ENCODE measurements at regions not wholly inside any gene's neighbourhood (a gene's known extent, or its start where the extent isn't known, plus 50 kb on each side); places are given as distances from the start of the nearest gene placed in this dataset.

DNA sequence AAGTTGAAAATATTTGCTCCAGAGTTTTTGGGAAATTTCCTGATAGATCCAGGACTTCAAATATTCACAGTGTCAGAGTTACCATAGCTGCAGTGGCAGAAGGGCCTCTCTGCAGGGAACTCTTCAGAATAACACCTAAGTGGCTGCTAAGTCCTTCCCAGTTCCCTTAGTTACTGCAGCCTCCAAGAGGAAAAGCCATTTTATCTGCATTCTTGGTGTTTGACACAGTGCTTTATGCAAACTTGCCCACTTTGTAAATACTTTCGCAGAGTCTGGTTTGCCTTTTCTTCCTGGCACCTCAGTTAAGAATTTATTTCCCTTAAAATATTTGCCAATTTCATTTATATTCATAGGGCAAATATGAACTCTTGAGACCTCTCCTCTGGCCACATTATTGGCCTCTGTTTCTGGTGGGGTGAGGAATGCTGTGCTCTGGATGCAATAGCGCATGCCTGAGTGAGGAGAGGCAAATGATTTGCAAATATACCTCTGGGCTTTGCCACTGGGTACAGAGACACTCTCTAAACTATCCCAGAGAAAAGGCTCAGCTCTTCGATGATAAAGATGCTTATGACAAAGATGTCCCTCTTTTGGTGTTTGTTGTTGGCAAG lies 566.3 kb upstream of the NR3C2 start:
- TF ChIP-seq ZNF160 (CRISPR knock-in tag; IDR thresholded peaks at IDR 0.05): no peak
- TF ChIP-seq POLR2AphosphoS2 (IDR thresholded peaks at IDR 0.05; ENCODE audit: low read depth, low read length): no peak
- TF ChIP-seq POLR2AphosphoS5 (IDR thresholded peaks at IDR 0.05; ENCODE audit: low read depth, low read length): no peak
- no peak for TF ChIP-seq KLF13 (CRISPR knock-in tag; IDR thresholded peaks at IDR 0.05)
- no peak for TF ChIP-seq DNMT1 (CRISPR knock-in tag; IDR thresholded peaks at IDR 0.05)
- TF ChIP-seq ZNF562 (CRISPR knock-in tag; IDR thresholded peaks at IDR 0.05; ENCODE audit: borderline replicate concordance): no peak
- TF ChIP-seq, protein P1, sequence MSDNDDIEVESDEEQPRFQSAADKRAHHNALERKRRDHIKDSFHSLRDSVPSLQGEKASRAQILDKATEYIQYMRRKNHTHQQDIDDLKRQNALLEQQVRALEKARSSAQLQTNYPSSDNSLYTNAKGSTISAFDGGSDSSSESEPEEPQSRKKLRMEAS (IDR thresholded peaks at IDR 0.05): no peak
- TF ChIP-seq STAT5B (CRISPR knock-in tag; IDR thresholded peaks at IDR 0.05): no peak
- no peak for TF ChIP-seq JUN (CRISPR knock-in tag; IDR thresholded peaks at IDR 0.05)
- no peak for TF ChIP-seq ZSCAN31 (CRISPR knock-in tag; IDR thresholded peaks at IDR 0.05; ENCODE audit: low read depth)
- TF ChIP-seq, protein P2, sequence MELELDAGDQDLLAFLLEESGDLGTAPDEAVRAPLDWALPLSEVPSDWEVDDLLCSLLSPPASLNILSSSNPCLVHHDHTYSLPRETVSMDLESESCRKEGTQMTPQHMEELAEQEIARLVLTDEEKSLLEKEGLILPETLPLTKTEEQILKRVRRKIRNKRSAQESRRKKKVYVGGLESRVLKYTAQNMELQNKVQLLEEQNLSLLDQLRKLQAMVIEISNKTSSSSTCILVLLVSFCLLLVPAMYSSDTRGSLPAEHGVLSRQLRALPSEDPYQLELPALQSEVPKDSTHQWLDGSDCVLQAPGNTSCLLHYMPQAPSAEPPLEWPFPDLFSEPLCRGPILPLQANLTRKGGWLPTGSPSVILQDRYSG (CRISPR knock-in tag; IDR thresholded peaks at IDR 0.05): no peak
- TF ChIP-seq MTA3 (CRISPR knock-in tag; IDR thresholded peaks at IDR 0.05): no peak
- TF ChIP-seq NFKBIZ (CRISPR knock-in tag; IDR thresholded peaks at IDR 0.05): no peak

Data from HepG2 (cell line).